ENCODE measurements at regions not wholly inside any gene's neighbourhood (a gene's known extent, or its start where the extent isn't known, plus 50 kb on each side); places are given as distances from the start of the nearest gene placed in this dataset.

- Histone ChIP-seq H3K4me2 (ENCODE audit: insufficient read depth, low read length) (no peak overlapping the region), H3K9me3 (replicated peaks; ENCODE audit: control insufficient read depth, insufficient read depth, low read depth, low read length) (no peaks in the 10 kb centered on the region), H3K4me1 (replicated peaks in 1 of 2; ENCODE audit: control insufficient read depth in 2 of 2, insufficient read depth in 2 of 2, low read length in 2 of 2) (no peaks in the 10 kb centered on the region), H3K9me1 (ENCODE audit: control insufficient read depth, insufficient read depth, low read length) (no peaks in the 10 kb centered on the region), H3K27me3 (ENCODE audit: control insufficient read depth in 2 of 2, insufficient read depth in 2 of 2, low read length in 2 of 2) (no peaks in the 10 kb centered on the region), H3K4me3 (no peak overlapping the region), H3K9ac (ENCODE audit: insufficient read depth in 1 of 2, low read depth in 2 of 2, low read length in 2 of 2) (no peak overlapping the region), H3K79me2 (ENCODE audit: control insufficient read depth, insufficient read depth, low read length) (no peaks in the 10 kb centered on the region), H4K20me1 (replicated peaks; ENCODE audit: control insufficient read depth, insufficient read depth, low read length) (no peaks in the 10 kb centered on the region), H3K27ac (ENCODE audit: extremely low read depth, low read depth, low read length) (no peak overlapping the region), H2AFZ (ENCODE audit: low read depth, low read length) (no peak overlapping the region), H3K36me3 (ENCODE audit: control insufficient read depth, insufficient read depth, low read length) (no peaks in the 10 kb centered on the region)
- FAIRE-seq (no peak), ATAC-seq (no peak), DNase-seq (ENCODE audit: extremely low read depth in 1 of 4, low spot score in 3 of 4) (no peak)
- intact Hi-C loops (cut with micrococcal nuclease) = no loop called here
- CTCF ChIA-PET (ENCODE audit: low intra/inter-chr PET ratio) = no interaction called here
- WGBS (ENCODE audit: insufficient coverage, low coverage, missing lambda C conversion rate) = 0% methylated on average over 2 of the region's 2 CpGs
- POLR2A ChIA-PET = no interaction called here
- in situ Hi-C loops (cut with MboI) = no loop called here
- BruUV-seq (replicated peaks) = no TSS peak
- no peak for TF ChIP-seq ARID2 (IDR thresholded peaks at IDR 0.05)
- no peak for TF ChIP-seq PCBP2 (IDR thresholded peaks at IDR 0.05; ENCODE audit: low read depth, low read length, poor library complexity, severe bottlenecking)
- TF ChIP-seq SIX5 (IDR thresholded peaks at IDR 0.05; ENCODE audit: borderline replicate concordance in 1 of 2, insufficient read depth in 1 of 2, low read depth in 1 of 2, low read length in 2 of 2) = no peak
- no peak for TF ChIP-seq MITF (IDR thresholded peaks at IDR 0.05)
- no peak for TF ChIP-seq ZFP36 (IDR thresholded peaks at IDR 0.05; ENCODE audit: low read depth, low read length, partially characterized antibody)
- no peak for TF ChIP-seq MIER1 (IDR thresholded peaks at IDR 0.05; ENCODE audit: low read depth)
- no peak for TF ChIP-seq E2F1 (CRISPR knock-in tag; IDR thresholded peaks at IDR 0.05)
- no peak for TF ChIP-seq SP2 (IDR thresholded peaks at IDR 0.05; ENCODE audit: extremely low read depth, low read depth, low read length, poor library complexity, severe bottlenecking)
- TF ChIP-seq BCL6 (CRISPR knock-in tag; IDR thresholded peaks at IDR 0.05) = no peak
- no peak for TF ChIP-seq CSDE1 (IDR thresholded peaks at IDR 0.05)
- TF ChIP-seq ZNF324 (CRISPR knock-in tag; IDR thresholded peaks at IDR 0.05) = no peak
- no peak for TF ChIP-seq ATF3 (IDR thresholded peaks at IDR 0.05)
- TF ChIP-seq ATF3 (CRISPR knock-in tag; conservative IDR thresholded peaks at IDR 0.05) = no peak
Observed at GRCh38 chr16:82373976-82374375, 204.0 kb upstream of the MPHOSPH6 start.

Data from K562 (cell line).